SK-N-SH treated with all-trans-retinoic acid at 6 μM for 48 hours (cell line): ENCODE measurements at regions not wholly inside any gene's neighbourhood (a gene's known extent, or its start where the extent isn't known, plus 50 kb on each side); places are given as distances from the start of the nearest gene placed in this dataset.

Source experiments
- ATAC-seq: fragments of 200-7000 bp; cut with Tn5 transposase; 3 replicates; pipeline ENCODE4 v1.9.1; 2020; ENCODE audit warnings: mild to moderate bottlenecking, moderate library complexity
- ARNTL ChIP-seq: fragments of 450-650 bp; formaldehyde crosslinking; IDR thresholded peaks from 2 replicates; pipeline ENCODE4 v1.5.0; 2020; ENCODE audit warnings: low read depth, mild to moderate bottlenecking, moderate library complexity, borderline replicate concordance
- BACH2 ChIP-seq: fragments of 250-450 bp; sonication (Bioruptor Pico); IDR thresholded peaks from 2 replicates; pipeline ENCODE4 v1.9.0; 2021; ENCODE audit warnings: mild to moderate bottlenecking, borderline replicate concordance
- CREB5 ChIP-seq: fragments of 250-450 bp; sonication (Bioruptor Pico); IDR thresholded peaks from 2 replicates; pipeline ENCODE4 v1.5.1; 2020; ENCODE audit warnings: low read depth, mild to moderate bottlenecking, moderate library complexity
- CSDC2 ChIP-seq: fragments of 250-450 bp; sonication (Bioruptor Pico); IDR thresholded peaks from 2 replicates; pipeline ENCODE4 v1.5.0; 2020; ENCODE audit warnings: mild to moderate bottlenecking, moderate library complexity
- CSRNP3 ChIP-seq: fragments of 250-450 bp; sonication (Bioruptor Pico); IDR thresholded peaks from 2 replicates; pipeline ENCODE4 v1.5.1; 2021; ENCODE audit warnings: mild to moderate bottlenecking, moderate library complexity
- ESRRG ChIP-seq: fragments of 250-450 bp; sonication (Bioruptor Pico); IDR thresholded peaks from 2 replicates; pipeline ENCODE4 v1.6.1; 2021; ENCODE audit warnings: mild to moderate bottlenecking
- GLIS3 ChIP-seq: fragments of 250-450 bp; sonication (Bioruptor Pico); IDR thresholded peaks from 2 replicates; pipeline ENCODE4 v1.5.0; 2020; ENCODE audit warnings: mild to moderate bottlenecking, moderate library complexity
- ISL1 ChIP-seq: fragments of 250-450 bp; sonication (Bioruptor Pico); IDR thresholded peaks from 2 replicates; pipeline ENCODE4 v2.1.2; 2022; ENCODE audit warnings: mild to moderate bottlenecking, moderate library complexity
- OSR1 ChIP-seq: fragments of 250-450 bp; sonication (Bioruptor Pico); IDR thresholded peaks from 2 replicates; pipeline ENCODE4 v1.8.0; 2022; ENCODE audit warnings: moderate library complexity, mild to moderate bottlenecking, inconsistent platforms
- PPARA ChIP-seq: fragments of 250-450 bp; sonication (Bioruptor Pico); IDR thresholded peaks from 2 replicates; pipeline ENCODE4 v1.5.0; 2020; ENCODE audit warnings: mild to moderate bottlenecking, borderline replicate concordance
- RARB ChIP-seq: fragments of 250-450 bp; sonication (Bioruptor Pico); IDR thresholded peaks from 2 replicates; pipeline ENCODE4 v1.8.0; 2021; ENCODE audit warnings: mild to moderate bottlenecking, moderate library complexity
- TCF4 ChIP-seq: fragments of 250-450 bp; sonication (Bioruptor Pico); IDR thresholded peaks from 2 replicates; pipeline ENCODE4 v1.8.0; 2021; ENCODE audit warnings: mild to moderate bottlenecking, moderate library complexity, borderline replicate concordance
- TOX ChIP-seq: fragments of 250-450 bp; sonication (Bioruptor Pico); IDR thresholded peaks from 2 replicates; pipeline ENCODE4 v1.8.0; 2021; ENCODE audit warnings: mild to moderate bottlenecking, moderate library complexity, borderline replicate concordance
- TSHZ2 ChIP-seq: fragments of 250-450 bp; sonication (Bioruptor Pico); IDR thresholded peaks from 2 replicates; pipeline ENCODE4 v1.5.0; 2020; ENCODE audit warnings: mild to moderate bottlenecking, moderate library complexity
- ZC3H10 ChIP-seq: fragments of 250-450 bp; sonication (Bioruptor Pico); IDR thresholded peaks from 2 replicates; pipeline ENCODE4 v1.5.1; 2021; ENCODE audit warnings: mild to moderate bottlenecking, moderate library complexity
- ZFP3 ChIP-seq: fragments of 250-450 bp; sonication (Bioruptor Pico); IDR thresholded peaks from 2 replicates; pipeline ENCODE4 v1.5.0; 2020; ENCODE audit warnings: mild to moderate bottlenecking, moderate library complexity
- ZFP30 ChIP-seq: fragments of 450-650 bp; formaldehyde crosslinking; IDR thresholded peaks from 2 replicates; pipeline ENCODE4 v1.5.0; 2022; ENCODE audit warnings: mild to moderate bottlenecking, moderate library complexity
- ZNF565 ChIP-seq: fragments of 450-650 bp; formaldehyde crosslinking; conservative IDR thresholded peaks from 2 replicates; pipeline ENCODE4 v1.5.0; 2020; ENCODE audit warnings: low read depth, mild to moderate bottlenecking, moderate library complexity
- ZNF70 ChIP-seq: fragments of 450-650 bp; formaldehyde crosslinking; IDR thresholded peaks from 2 replicates; pipeline ENCODE4 v1.5.0; 2020; ENCODE audit warnings: mild to moderate bottlenecking, moderate library complexity
- ZNF8 ChIP-seq: fragments of 450-650 bp; formaldehyde crosslinking; IDR thresholded peaks from 2 replicates; pipeline ENCODE4 v1.5.0; 2020; ENCODE audit warnings: mild to moderate bottlenecking, moderate library complexity
- TF ChIP-seq, protein P1 (sequence below): fragments of 250-450 bp; sonication (Bioruptor Pico); IDR thresholded peaks from 2 replicates; pipeline ENCODE4 v1.8.0; 2020; ENCODE audit warnings: mild to moderate bottlenecking, moderate library complexity, borderline replicate concordance
- TF ChIP-seq, protein P2 (sequence below): fragments of 250-450 bp; sonication (Bioruptor Pico); IDR thresholded peaks from 2 replicates; pipeline ENCODE4 v1.8.0; 2021; ENCODE audit warnings: low read depth, mild to moderate bottlenecking, moderate library complexity, borderline replicate concordance

DNA sequence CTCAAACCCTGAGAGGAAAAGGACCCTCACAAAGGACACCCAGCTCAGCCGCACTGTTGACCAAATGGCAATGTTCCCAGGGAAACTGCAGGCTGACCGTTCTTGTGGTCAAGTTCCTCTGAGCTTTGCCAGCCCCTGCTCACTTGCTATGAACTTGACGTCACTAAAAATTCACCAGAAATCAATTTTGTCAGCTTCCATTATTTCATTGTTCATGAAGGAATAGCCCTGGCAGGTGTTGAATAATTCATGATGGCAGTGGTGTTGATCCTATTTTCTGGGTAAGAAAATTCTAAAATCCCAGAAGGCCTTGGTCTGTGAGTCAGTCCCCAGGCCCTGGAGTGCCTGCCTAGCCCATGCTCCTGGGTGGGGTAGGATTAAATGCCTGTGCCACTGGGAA is 318.9 kb downstream of the ZNF326 start:
- TF ChIP-seq, protein P1, sequence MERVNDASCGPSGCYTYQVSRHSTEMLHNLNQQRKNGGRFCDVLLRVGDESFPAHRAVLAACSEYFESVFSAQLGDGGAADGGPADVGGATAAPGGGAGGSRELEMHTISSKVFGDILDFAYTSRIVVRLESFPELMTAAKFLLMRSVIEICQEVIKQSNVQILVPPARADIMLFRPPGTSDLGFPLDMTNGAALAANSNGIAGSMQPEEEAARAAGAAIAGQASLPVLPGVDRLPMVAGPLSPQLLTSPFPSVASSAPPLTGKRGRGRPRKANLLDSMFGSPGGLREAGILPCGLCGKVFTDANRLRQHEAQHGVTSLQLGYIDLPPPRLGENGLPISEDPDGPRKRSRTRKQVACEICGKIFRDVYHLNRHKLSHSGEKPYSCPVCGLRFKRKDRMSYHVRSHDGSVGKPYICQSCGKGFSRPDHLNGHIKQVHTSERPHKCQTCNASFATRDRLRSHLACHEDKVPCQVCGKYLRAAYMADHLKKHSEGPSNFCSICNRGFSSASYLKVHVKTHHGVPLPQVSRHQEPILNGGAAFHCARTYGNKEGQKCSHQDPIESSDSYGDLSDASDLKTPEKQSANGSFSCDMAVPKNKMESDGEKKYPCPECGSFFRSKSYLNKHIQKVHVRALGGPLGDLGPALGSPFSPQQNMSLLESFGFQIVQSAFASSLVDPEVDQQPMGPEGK = no peak
- no peak for TF ChIP-seq CSRNP3 (CRISPR knock-in tag)
- TF ChIP-seq ZFP3 = no peak
- TF ChIP-seq ARNTL (CRISPR knock-in tag) = no peak
- TF ChIP-seq ZNF70 (CRISPR knock-in tag) = no peak
- TF ChIP-seq GLIS3 (CRISPR knock-in tag) = no peak
- no peak for TF ChIP-seq ZFP30 (CRISPR knock-in tag)
- no peak for TF ChIP-seq ISL1 (CRISPR knock-in tag)
- TF ChIP-seq ZC3H10 = no peak
- TF ChIP-seq TOX (CRISPR knock-in tag) = no peak
- no peak for TF ChIP-seq PPARA
- no peak for TF ChIP-seq TCF4
- TF ChIP-seq, protein P2, sequence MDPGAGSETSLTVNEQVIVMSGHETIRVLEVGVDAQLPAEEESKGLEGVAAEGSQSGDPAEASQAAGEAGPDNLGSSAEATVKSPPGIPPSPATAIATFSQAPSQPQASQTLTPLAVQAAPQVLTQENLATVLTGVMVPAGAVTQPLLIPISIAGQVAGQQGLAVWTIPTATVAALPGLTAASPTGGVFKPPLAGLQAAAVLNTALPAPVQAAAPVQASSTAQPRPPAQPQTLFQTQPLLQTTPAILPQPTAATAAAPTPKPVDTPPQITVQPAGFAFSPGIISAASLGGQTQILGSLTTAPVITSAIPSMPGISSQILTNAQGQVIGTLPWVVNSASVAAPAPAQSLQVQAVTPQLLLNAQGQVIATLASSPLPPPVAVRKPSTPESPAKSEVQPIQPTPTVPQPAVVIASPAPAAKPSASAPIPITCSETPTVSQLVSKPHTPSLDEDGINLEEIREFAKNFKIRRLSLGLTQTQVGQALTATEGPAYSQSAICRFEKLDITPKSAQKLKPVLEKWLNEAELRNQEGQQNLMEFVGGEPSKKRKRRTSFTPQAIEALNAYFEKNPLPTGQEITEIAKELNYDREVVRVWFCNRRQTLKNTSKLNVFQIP (CRISPR knock-in tag) = no peak
- TF ChIP-seq BACH2 (CRISPR knock-in tag) = no peak
- TF ChIP-seq ZNF8 (CRISPR knock-in tag) = no peak
- TF ChIP-seq OSR1 (CRISPR knock-in tag) = no peak
- no peak for TF ChIP-seq ZNF565 (CRISPR knock-in tag)
- no peak for TF ChIP-seq TSHZ2
- ATAC-seq = no peak

- no peak for ATAC-seq
- TF ChIP-seq, protein P1 = no peak
- TF ChIP-seq CREB5 (CRISPR knock-in tag) = no peak
- no peak for TF ChIP-seq PPARA
- TF ChIP-seq, all 23 proteins: peak for 0
Observed at GRCh38 chr1:90309806-90310205, 314.9 kb downstream of the ZNF326 start.

- ATAC-seq = no peak
- TF ChIP-seq PPARA (no peak), ARNTL (CRISPR knock-in tag) (no peak), TOX (CRISPR knock-in tag) (no peak), ZFP3 (no peak), ISL1 (CRISPR knock-in tag) (no peak), ZNF8 (CRISPR knock-in tag) (no peak), ZC3H10 (no peak), ZNF565 (CRISPR knock-in tag) (no peak), ESRRG (CRISPR knock-in tag) (no peak), GLIS3 (CRISPR knock-in tag) (no peak), CREB5 (CRISPR knock-in tag) (no peak), RARB (CRISPR knock-in tag) (no peak), CSRNP3 (CRISPR knock-in tag) (no peak), CSDC2 (CRISPR knock-in tag) (no peak)
- TF ChIP-seq, protein P1 = no peak
Observed at GRCh38 chr1:90308421-90308820, 313.5 kb downstream of the ZNF326 start.
